ENCODE measurements at regions not wholly inside any gene's neighbourhood (a gene's known extent, or its start where the extent isn't known, plus 50 kb on each side); places are given as distances from the start of the nearest gene placed in this dataset.

DNA sequence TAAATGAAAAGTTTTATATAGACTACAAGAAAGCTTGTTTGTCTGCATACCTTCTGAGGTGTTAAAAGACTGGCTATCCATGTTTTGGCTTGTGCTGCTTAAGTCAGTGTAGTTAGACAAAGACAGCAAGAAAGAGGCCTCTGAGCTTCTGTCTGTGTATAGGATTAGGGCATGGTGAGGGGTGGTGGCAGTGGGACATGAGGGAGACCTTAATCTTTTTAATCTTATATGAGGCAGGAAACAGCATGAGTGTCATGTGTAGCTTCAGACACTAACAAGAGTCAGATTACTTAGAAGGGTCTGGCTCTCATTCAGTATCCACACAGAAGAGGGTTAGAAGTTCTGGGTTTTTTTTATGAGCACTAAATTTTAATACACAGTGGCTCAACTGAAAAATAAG is 213.3 kb downstream of the GABRG1 start:
- TF ChIP-seq, protein P1, sequence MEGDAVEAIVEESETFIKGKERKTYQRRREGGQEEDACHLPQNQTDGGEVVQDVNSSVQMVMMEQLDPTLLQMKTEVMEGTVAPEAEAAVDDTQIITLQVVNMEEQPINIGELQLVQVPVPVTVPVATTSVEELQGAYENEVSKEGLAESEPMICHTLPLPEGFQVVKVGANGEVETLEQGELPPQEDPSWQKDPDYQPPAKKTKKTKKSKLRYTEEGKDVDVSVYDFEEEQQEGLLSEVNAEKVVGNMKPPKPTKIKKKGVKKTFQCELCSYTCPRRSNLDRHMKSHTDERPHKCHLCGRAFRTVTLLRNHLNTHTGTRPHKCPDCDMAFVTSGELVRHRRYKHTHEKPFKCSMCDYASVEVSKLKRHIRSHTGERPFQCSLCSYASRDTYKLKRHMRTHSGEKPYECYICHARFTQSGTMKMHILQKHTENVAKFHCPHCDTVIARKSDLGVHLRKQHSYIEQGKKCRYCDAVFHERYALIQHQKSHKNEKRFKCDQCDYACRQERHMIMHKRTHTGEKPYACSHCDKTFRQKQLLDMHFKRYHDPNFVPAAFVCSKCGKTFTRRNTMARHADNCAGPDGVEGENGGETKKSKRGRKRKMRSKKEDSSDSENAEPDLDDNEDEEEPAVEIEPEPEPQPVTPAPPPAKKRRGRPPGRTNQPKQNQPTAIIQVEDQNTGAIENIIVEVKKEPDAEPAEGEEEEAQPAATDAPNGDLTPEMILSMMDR (IDR thresholded peaks at IDR 0.05), result no peak
- TF ChIP-seq POLR2A (IDR thresholded peaks at IDR 0.05) (no peak), EP300 (IDR thresholded peaks at IDR 0.05) (no peak), POLR2AphosphoS5 (IDR thresholded peaks at IDR 0.05) (no peak)

All from stomach (tissue), 4 donors.